ENCODE measurements at regions not wholly inside any gene's neighbourhood (a gene's known extent, or its start where the extent isn't known, plus 50 kb on each side); places are given as distances from the start of the nearest gene placed in this dataset.
"Not testable (repeated sequence)": the region's sequence is repeated elsewhere in the genome, so short reads cannot be mapped to it uniquely, and the experiment has no call there.

DNA sequence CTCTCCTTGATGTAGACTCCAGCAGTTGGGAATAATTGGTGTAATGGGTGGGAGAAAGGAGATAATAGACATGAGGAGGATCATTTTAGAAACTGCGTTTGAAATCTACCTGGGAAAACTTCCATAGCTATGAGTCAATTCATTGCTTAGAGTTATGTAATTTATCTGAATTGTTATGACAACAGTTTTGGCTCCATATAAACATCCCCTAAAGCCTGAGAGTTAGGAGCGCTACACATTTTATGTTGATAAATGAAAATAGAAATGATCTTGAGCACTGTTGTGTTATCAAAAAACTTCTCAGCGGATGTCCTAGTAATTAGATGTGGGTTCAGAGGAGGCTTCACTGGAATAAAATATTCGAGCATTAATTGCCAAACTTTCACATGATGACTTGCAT is 573.4 kb downstream of the TSN start:
- DNase-seq (ENCODE audit: low spot score) = peak; percentile 6

DNA sequence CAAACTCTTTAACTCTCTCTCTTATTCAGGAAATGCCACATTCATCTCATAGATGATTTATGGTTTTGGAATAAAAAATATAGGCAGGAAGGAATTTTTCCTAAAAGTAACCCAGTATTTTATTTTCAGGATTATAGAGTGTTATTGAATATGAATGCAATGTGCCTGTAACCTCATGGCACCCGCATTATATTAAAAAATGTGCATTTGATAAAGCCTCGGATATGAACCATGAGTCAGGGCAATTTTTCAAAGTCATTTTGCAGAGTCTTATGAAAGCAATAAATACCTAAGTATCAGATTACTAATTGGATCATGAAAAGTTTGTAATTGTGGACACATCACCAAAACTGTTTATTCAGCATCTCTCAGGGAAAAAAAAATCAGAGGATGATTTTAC is 573.8 kb downstream of the TSN start:
- DNase-seq (ENCODE audit: low spot score) = peak; percentile 5

DNA sequence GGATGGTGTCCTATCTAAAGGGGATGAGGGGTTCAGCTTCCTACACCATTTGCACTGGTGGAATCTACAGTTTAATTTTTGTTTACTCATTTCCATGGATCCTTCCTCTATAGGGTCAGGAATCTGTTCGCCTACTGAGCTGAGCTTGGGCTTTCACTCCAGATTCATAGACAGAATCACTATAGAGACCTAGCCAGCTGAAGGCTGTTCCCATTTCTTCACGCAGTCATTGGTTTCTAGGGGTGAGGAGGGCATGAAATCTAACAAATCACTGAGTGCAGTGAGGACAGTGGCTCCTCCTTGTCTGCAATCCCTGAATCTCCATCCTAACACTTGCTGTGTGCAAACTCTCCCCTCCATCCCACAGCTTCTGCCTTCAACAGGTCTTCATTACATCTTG is 578.5 kb downstream of the TSN start:
- no peak for DNase-seq (ENCODE audit: low spot score)

DNA sequence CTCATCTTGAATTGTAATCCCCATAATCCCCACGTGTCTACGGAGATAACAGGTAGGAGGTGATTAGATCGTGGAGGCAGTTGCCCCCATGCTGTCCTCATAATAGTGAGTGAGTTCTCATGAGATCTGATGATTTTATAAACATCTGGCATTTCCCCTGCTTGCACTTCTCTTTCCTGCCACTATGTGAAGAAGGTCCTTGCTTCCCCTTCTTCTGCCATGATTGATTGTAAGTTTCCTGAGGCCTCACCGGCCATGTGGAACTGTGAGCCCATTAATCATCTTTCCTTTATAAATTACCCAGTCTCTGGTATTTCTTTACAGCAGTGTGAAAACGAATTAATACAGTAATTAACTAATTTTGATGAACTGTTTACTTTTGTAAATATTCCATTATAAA is 582.5 kb downstream of the TSN start:
- DNase-seq (ENCODE audit: low spot score) = no peak

DNA sequence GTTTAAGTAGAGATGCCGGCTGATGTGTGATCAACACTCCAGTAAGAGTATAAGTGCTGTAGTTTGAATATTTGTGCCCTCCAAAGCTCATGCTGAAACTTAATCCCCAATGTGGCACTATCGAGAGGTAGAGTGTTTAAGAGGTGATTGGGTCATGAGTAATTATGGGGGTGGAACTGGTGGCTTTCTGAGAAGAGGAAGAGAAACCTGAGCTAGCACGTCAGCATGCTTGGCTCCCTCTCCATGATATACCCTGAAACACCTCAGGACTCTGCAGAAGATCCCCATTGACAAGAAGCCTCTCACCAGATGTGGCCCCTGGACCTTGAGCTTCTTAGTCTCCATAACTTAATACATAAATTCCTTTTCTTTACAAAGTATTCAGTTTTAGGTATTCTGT is 584.8 kb downstream of the TSN start:
- DNase-seq (ENCODE audit: low spot score) = no peak

DNA sequence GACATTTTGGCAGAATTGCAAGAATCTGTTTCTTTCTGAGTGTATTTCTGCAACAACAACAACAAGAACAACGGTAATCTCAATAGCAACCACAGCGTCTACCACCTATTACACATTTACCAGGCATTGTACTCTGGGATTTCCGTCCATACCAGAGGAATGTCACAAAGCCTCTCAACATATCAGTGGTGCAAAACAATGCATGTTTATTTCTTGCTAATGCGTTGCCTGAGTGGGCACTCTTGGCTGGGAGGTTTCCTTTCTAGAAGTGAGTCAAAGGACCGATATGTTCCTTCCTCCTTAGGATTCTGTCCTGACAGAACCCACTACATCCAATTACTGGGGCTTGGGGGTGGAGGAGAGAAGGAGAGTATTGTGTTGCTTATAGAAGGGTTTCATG is 585.6 kb downstream of the TSN start:
- no peak for DNase-seq (ENCODE audit: low spot score)

DNA sequence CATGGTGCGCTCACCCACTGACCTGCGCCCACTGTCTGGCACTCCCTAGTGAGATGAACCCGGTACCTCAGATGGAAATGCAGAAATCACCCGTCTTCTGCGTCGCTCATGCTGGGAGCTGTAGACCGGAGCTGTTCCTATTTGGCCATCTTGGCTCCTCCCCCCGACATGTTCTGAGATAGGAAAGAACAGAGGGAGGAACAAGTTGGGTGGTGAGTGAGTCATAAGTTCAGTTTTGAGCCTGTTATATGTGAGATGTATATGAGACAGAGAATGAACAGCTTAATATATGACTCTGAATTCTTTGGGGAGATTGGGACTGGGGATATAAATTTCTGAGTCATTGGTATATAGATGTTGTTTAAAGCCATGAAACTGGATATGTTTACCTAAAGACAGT is 596.7 kb downstream of the TSN start:
- not testable (repeated sequence) for DNase-seq (ENCODE audit: low spot score)

DNA sequence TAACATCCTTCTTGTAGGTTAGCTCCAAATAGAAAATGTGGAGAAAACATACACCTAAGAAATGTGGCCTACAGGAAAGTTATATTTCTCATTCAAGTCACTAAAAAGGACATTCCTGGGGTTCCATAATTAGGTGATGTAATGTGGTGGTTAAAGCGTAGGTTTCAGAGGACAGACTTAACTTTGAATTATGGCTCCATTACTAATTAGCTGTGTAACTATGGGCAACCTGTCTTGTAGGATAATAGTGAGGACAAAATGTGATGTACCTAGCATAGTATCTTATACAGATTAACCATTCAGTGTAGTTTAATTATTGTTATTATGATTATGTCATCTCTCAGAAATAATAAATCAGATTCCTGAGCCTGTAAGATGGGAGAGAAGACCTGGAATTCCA is 602.5 kb downstream of the TSN start:
- DNase-seq (ENCODE audit: low spot score) = no peak

DNA sequence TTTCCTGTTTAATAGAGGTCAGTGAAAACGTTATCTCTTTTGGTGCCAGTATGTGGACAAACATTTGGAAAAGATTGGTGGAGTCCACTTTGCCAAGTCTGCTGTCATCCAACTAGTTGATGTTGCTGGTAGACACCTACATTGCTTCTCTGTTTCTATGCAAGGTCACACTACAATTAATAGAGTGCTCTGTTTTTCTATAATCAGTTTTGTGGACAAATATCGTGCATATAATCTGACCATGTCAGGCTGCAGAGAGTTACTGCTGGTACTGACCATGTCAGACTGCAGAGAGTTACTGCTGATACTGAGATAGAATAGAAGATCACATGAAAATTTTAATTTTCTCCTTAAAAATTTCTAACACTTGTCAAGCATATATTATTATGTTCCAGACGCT is 603.3 kb downstream of the TSN start:
- no peak for DNase-seq (ENCODE audit: low spot score)

DNA sequence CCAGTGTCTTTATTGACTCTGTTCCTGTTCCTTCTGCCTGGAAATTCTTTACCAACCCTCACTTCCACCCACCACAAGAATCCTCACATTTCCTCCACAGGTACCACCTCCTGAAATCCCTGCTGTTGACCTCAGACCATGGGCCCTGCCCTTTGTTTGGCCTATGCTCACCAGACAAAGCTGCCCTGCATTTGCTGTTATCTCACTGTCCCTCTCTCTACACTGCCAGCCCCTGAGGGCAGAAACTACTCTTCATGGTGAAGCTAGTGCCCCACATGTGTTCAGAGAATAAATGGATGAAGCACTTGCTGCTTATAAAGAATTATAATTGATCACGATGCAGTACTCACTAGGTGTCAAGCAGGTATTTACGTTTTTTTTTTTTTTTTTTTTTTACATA is 608.4 kb downstream of the TSN start:
- no peak for DNase-seq (ENCODE audit: low spot score)

DNA sequence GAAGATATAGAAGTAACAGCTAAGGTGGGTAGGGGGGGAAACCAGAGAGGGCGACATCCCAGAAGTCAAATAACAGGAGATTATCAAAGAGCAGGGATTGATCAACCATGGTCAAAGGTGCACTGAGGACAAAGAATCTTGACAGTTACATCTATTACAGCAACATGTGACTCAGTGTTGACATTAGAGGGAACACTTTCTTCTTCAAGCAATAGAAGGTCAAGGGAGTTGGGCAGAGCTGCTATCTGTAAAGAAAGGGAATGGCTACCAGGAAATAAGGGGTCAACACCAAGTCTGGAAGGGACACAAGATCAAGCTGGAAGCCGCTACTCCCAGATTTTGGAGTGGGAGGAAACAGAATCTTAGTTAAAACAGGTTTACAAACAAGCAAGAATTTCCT is 611.0 kb downstream of the TSN start:
- no peak for DNase-seq (ENCODE audit: low spot score)

DNA sequence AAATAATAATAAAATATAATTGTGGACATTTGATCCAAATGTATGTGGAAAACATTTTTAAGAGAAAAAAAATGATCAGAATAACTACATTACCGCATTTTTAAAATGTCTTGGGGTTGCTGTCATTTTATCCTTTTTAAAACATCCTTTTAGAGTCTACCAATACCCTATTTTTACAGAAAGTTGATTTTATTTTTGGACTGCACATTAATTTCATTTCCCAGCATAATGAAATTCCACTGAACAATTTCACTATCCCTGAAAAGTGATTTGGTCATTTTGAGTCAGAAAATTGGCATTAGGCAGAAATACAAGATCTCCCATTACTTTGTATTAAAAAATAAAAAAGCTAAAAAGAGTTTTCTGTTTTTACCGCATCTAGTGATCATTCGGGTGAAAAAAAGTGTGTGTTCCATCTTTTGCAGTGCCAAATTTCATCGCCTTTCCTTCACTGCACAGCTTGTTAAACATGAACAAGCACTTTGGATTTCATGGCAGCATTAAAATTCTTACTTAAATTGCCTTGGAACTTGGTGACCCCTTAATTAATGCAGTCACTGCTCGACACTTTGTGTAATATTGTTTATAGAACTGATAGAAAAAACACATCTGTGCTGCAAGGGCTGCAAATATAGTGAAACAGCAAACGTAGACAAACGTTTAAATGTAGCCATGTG is 611.7 kb downstream of the TSN start:
- no peak for DNase-seq (ENCODE audit: low spot score)

DNA sequence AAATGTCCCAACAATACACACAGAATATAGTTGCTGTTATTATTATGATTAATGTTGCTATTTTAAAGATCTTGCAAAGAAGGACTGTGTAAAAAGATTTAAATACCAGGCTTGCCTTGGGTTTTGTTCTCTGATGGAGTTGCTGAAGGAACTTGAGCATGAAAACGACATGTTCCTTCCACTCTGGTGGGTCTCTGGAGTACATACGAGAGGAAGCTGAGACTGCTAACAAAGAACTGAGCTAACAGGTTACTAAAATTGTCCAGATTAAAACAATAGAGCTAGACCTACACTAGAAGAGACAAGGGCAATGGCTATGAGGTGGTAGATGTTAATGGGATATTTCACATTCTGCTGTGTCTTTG is 612.2 kb downstream of the TSN start:
- no peak for DNase-seq (ENCODE audit: low spot score)

DNA sequence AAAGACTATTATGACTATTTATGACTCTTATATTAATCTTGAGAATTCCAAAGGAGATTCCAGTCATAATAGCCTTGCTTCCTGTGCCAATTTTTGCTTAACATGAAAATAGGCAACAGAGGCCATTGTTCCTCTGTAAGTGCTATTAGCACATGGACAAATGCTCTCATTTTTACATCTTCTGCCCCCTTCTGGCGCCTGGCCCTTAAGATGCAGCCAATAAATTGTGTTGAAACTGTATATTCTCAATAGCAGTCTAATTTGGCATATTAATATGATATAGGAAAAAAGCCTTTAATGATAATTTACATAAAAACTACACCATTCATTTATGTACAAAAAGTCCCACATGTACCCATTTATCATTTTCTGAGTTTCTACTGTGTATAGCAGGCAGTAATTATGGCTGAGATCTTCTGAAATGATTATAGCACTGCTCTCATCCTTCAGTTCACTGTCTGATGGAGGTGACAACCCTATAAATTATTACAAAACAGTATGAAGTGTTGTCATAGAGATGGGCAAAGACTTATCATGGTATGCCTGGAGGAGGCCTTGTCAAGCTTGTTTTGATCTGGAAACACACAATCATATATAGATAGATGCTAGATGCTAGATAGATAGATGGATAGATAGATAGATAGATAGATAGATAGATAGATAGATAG is 613.3 kb downstream of the TSN start:
- DNase-seq (ENCODE audit: low spot score) = no peak

DNA sequence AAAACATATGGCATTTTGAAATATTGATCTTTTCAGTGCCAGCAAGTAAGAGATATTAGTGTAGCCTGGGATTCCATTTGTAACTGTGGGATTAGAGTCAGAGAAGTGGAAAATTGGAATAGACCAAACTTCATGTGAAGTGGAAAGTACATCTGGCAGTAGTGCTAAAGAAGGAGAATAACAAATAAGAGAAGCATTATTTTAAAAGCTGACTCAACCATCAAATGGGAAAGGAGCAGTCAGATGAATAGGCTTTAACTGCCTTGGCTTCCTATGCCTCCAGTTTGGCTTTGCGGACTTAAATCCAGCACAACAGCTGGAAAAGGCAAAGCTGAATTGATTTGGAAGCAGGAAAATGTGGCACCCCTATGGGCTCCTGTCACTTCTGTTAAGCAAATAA is 623.1 kb downstream of the TSN start:
- no peak for DNase-seq (ENCODE audit: low spot score)

DNA sequence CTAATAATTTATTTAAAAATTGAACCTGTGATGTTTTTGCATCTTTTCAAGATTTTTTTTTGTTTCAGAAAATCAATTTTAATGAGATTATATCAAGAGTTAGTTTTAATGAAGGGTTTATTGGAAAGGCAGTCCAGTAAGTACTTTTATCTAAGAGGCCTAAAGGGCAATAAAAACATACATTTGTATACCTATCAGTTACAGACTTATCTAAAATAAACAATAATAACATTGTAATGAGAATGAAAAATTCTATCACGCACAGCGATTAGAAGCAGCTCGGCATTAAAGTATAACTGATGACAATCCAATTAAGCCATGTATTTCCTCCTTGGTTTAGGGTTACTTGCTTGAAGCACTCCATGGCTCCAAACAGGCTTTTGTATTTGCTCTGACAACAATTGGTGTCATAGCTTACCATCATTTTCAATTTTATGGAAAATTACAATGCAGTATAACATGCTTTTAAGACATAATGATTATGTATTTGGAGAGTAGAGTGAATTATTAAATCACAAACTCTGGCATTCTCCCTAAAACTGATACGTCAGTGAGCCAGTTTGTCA is 629.4 kb downstream of the TSN start:
- no peak for DNase-seq (ENCODE audit: low spot score)

DNA sequence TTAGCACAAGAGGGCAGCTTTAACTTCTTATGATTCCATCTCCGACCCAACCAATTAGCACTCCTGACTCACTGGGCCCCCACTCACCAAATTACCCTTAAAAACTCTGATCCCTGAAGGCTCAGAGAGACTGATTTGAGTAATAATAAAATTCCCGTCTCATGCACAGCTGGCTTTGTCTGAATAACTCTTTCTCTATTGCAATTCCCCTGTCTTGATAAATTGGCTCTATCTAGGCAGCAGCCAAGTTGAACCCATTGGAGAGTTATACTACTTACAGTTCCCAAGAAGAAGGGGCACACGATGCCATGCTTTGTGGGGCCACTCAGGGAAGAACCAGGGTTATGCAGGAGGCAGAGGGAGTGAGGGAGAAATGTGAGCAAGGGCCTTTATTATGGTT is 632.8 kb downstream of the TSN start:
- no peak for DNase-seq (ENCODE audit: low spot score)

DNA sequence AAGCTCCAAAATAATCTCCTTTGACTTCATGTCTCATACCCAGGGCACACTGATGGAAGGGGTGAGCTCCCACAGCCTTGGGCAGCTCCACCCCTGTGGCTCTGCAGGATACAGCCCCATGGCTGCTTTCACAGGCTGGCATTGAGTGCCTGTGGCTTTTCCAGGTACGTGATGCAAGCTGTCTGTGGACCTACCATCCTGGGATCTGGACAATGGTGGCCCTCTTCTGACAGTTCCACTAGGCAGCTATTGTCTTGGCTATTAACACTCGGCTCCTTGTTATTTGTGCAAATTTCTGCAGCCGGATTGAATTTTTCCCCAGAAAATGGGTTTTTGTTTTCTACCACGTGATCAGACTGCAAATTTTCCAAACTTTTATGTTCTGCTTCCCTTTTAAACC is 634.2 kb downstream of the TSN start:
- no peak for DNase-seq (ENCODE audit: low spot score)

DNA sequence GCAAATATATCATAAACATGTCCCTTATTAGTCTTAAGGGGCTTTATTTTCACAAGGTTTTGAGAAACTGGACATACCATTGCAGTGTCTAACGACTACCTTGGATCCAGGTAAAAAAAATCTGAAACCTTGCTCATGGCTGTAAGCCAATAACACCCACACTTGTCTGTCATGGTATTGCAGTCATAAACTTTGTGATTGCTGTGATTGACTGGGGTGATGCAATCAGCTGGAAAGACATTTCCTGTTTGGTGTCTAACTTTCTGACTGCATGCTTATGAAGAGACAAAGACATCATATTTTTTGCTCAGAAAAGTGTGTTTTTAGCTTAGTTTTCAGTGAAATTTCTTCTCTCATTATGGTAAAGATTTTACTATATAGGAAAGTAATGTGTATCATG is 635.0 kb downstream of the TSN start:
- peak; percentile 9 for DNase-seq (ENCODE audit: low spot score)

DNA sequence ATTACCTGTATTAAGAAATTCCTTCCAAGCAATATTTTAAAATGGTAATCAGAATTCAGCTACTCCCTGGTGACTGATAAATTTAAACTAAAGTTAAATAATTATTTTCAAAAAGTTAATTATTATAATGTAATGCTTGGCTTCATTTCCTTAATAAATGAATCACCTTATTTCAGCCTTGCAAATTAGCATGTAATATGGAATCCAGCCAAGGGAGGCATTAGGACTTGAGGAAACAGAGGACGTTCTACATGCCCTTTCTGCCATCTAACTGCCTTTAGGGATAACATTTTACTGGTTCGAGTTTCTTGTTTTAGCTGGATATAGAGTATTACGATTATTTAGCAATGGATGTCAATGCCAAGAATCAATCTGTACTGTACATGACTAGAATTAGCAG is 636.3 kb downstream of the TSN start:
- no peak for DNase-seq (ENCODE audit: low spot score)

DNA sequence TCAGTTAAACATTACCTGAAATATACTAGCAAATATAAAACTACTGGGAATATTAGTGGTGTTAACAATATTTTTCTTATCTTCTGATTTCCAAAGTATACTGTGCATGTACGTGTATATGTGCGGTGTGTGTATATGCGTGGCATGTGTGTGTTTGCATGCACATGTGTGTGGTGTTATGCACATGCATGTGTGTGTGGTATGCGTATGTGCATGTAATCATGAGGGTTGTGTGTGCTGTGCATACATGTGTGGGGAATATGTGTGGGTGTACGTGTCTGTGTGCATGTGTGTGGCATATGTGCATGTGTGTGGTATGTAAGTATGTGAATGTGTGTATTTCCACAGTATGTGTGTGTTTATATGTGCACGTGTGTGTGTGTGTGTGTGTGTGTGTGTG is 640.2 kb downstream of the TSN start:
- DNase-seq (ENCODE audit: low spot score) = no peak

DNA sequence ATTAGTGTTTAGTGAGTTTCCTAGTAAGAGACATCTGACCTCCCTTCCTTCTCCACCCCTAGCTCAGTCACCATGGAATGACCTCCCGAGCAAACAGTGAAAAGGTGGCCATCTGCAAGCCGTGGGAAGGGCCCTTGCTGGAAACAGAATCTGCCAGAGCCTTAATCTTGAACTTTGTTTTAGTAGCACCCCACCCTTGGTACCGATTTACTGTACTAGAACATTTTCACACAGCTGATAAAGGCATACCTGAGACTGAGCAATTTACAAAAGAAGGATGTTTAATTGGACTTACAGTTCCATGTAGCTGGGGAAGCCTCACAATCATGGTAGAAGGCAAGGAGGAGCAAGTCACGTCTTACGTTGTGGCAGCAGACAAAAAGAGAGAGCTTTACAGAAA is 655.8 kb downstream of the TSN start:
- no peak for DNase-seq (ENCODE audit: low spot score)

DNA sequence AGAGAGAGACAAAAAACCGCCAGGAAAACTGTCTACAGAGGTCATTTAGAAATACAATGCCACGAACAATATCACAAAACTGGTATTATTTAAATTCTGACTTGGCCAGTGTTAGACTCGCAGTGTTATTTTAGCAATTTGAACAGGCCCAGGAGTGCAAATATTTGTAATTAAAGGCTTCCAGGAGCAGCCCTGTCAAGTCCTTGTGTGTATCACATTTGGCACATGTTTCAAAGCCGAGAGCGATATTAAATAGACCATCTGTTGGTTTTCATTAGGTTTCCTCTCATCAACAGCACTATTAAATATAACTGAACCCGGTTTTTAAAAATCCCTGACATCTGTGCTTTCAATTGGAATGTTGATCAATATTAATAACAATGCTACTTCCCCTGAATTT is 656.9 kb downstream of the TSN start:
- DNase-seq (ENCODE audit: low spot score) = no peak

DNA sequence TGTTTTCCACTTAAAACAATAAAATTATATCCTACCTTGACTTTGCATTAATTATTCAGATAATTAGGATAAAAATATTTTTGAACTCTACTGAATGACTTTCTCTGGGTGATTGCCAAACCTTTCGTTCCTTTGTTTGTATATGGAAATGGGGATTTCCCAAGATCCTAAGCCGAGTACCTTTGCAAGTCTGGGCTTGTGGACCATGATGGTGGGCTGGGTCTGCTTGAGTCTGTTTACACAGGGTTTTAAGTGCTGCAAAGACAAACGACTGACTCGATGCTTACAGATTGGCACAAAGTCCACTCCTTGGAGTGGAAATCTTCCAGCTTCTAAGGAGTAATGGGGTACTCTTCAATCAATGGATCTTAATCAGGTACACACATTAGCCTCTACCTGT is 659.5 kb downstream of the TSN start:
- DNase-seq (ENCODE audit: low spot score) = no peak

Data from GM03348 (cell line).